Gastroesophageal sphincter (tissue), 4 donors: ENCODE measurements at regions not wholly inside any gene's neighbourhood (a gene's known extent, or its start where the extent isn't known, plus 50 kb on each side); places are given as distances from the start of the nearest gene placed in this dataset.
"Not testable (repeated sequence)": the region's sequence is repeated elsewhere in the genome, so short reads cannot be mapped to it uniquely, and the experiment has no call there.

Experiments
- ATAC-seq: fragments of 150-250 bp; one replicate; pipeline ENCODE4 v1.9.1; 2016; ENCODE audit warnings: mild to moderate bottlenecking, moderate library complexity
- H3K27ac ChIP-seq, 4 donors: fragments of 200-600 bp; sonication (generic) in 3 of 4; 1 replicate in 3 of 4; 2 replicates in 1 of 4; pipeline ENCODE4 v1.5.1; 2016 to 2019
- H3K27me3 ChIP-seq: fragments of 200-600 bp; sonication (generic); one replicate; pipeline ENCODE4 v1.5.1; 2019
- H3K36me3 ChIP-seq, 2 donors: fragments of 200-600 bp; sonication (generic); one replicate each; pipeline ENCODE4 v1.5.1; 2019; ENCODE audit warnings: control low read depth in 1 of 2
- H3K4me1 ChIP-seq, 3 donors: fragments of 200-600 bp; sonication (generic); 1 replicate in 2 of 3; 2 replicates in 1 of 3; pipeline ENCODE4 v1.5.1; 2016 to 2019; ENCODE audit warnings: control low read depth in 2 of 3
- H3K4me3 ChIP-seq, 2 donors: fragments of 200-600 bp; sonication (generic); one replicate each; pipeline ENCODE4 v1.5.1; 2019; ENCODE audit warnings: mild to moderate bottlenecking in 1 of 2, moderate library complexity in 1 of 2
- H3K9me3 ChIP-seq, 3 donors: fragments of 200-600 bp; sonication (generic); one replicate each; pipeline ENCODE4 v1.5.1; 2017 to 2019; ENCODE audit warnings: control low read depth in 2 of 3
- EP300 ChIP-seq: sonication (generic); formaldehyde crosslinking; IDR thresholded peaks from one replicate; pipeline ENCODE4 v1.6.1; 2017; ENCODE audit warnings: antibody characterized with exemption, mild to moderate bottlenecking
- POLR2A ChIP-seq, 2 donors: fragments of 450-650 bp; IDR thresholded peaks; one replicate each; pipeline ENCODE4 v1.6.1; 2017; ENCODE audit warnings: antibody characterized with exemption in 2 of 2, mild to moderate bottlenecking in 2 of 2, moderate library complexity in 1 of 2
- POLR2AphosphoS5 ChIP-seq: sonication (generic); formaldehyde crosslinking; IDR thresholded peaks from one replicate; pipeline ENCODE4 v1.6.1; 2017; ENCODE audit warnings: antibody characterized with exemption
- WGBS, 2 donors: methylation state at CpG; one replicate each; pipeline ENCODE4 v1.1.5; 2018; ENCODE audit warnings: low coverage in 1 of 2; 5-methylcytosine and 5-hydroxymethylcytosine counted together
- TF ChIP-seq, protein P1 (sequence below), 4 experiments: fragments of 200-600 bp in 2 of 4; fragments of 450-650 bp in 2 of 4; sonication (generic) in 1 of 4; IDR thresholded peaks; one replicate each; pipeline ENCODE4 v1.5.1; 2017 to 2019; ENCODE audit warnings: antibody characterized with exemption in 4 of 4, mild to moderate bottlenecking in 2 of 4, moderate library complexity in 2 of 4

GRCh38 chr6:14240411-14241166 lies 123.0 kb downstream of the CD83 start:
- Histone ChIP-seq H3K9me3 (no peaks in the 10 kb centered on the region), H3K36me3 (no peaks in the 10 kb centered on the region), H3K27ac (no peak overlapping the region), H3K27me3 (no peaks in the 10 kb centered on the region), H3K4me3 (no peak overlapping the region), H3K4me1 (no peaks in the 10 kb centered on the region)
- WGBS, 2 donors = 50 to 65% methylated on average over 4 to 5 of the region's 5 CpGs
- TF ChIP-seq POLR2A (IDR thresholded peaks at IDR 0.05) = no peak
- no peak for TF ChIP-seq POLR2AphosphoS5
- ATAC-seq = no peak

- Histone ChIP-seq H3K9me3 (no peaks in the 10 kb centered on the region), H3K27ac (no peak overlapping the region), H3K4me1 (no peaks in the 10 kb centered on the region), H3K36me3 (no peaks in the 10 kb centered on the region), H3K4me3 (no peak overlapping the region), H3K27me3 (no peaks in the 10 kb centered on the region)
- ATAC-seq = no peak
- 82 to 93% methylated on average over 3 to 4 of the region's 5 CpGs for WGBS, 2 donors
- TF ChIP-seq, protein P1, sequence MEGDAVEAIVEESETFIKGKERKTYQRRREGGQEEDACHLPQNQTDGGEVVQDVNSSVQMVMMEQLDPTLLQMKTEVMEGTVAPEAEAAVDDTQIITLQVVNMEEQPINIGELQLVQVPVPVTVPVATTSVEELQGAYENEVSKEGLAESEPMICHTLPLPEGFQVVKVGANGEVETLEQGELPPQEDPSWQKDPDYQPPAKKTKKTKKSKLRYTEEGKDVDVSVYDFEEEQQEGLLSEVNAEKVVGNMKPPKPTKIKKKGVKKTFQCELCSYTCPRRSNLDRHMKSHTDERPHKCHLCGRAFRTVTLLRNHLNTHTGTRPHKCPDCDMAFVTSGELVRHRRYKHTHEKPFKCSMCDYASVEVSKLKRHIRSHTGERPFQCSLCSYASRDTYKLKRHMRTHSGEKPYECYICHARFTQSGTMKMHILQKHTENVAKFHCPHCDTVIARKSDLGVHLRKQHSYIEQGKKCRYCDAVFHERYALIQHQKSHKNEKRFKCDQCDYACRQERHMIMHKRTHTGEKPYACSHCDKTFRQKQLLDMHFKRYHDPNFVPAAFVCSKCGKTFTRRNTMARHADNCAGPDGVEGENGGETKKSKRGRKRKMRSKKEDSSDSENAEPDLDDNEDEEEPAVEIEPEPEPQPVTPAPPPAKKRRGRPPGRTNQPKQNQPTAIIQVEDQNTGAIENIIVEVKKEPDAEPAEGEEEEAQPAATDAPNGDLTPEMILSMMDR (IDR thresholded peaks at IDR 0.05) = no peak
- TF ChIP-seq POLR2A (IDR thresholded peaks at IDR 0.05) = no peak
- no peak for TF ChIP-seq EP300
- TF ChIP-seq POLR2AphosphoS5 = no peak
Observed at GRCh38 chr6:14241255-14242070, 123.9 kb downstream of the CD83 start.

DNA sequence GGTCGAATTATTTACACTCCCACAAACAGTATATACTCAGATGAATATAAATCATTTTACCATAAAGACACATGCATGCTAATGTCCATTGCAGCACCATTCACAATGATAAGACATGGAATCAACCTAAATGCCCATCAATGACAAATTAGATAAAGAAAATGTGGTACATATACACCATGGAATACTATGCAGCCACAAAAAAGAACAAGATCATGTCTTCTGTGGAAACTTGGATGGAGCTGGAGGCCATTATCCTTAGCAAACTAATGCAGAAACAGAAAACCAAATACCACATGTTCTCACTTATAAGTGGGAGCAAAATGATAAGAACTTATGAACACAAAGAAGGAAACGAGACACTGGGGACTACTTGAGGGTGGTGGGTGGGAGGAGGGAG lies 125.3 kb downstream of the CD83 start:
- not testable (repeated sequence) for H3K27me3 ChIP-seq

DNA sequence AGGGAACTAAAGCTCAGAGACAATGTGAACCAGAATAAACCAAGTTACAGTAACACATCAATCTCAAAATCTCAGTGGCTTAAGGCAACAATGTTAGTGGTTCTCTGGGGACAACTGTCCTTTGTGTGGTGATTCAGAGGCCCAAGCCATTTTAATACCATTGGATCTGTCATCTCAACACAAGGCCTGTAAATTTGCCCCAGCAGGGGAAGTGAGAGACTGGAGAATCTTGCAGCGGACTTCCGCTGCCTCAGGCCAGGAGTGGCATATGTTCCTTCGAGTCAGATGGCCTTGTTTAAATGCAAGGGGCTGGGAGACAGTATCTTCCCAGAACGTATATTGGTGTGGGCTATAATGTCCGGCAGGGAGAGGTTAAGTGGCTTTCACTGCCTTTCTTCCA lies 126.0 kb downstream of the CD83 start:
- no peak for ATAC-seq
- Histone ChIP-seq H3K4me3 (no peak overlapping the region), H3K4me1 (no peaks in the 10 kb centered on the region), H3K27me3 (no peaks in the 10 kb centered on the region), H3K36me3 (no peaks in the 10 kb centered on the region), H3K9me3 (no peaks in the 10 kb centered on the region), H3K27ac (no peak overlapping the region)
- 84 to 100% methylated on average over 1 to 5 of the region's 5 CpGs for WGBS, 2 donors
- TF ChIP-seq POLR2A (IDR thresholded peaks at IDR 0.05) (no peak), EP300 (no peak), POLR2AphosphoS5 (no peak)
- TF ChIP-seq, protein P1 (IDR thresholded peaks at IDR 0.05) = no peak

More for the DNA sequence above, 125.3 kb downstream of the CD83 start:
- H3K27ac ChIP-seq, H3K4me3 ChIP-seq, ATAC-seq, H3K36me3 ChIP-seq, H3K9me3 ChIP-seq, H3K4me1 ChIP-seq: not testable (repeated sequence)
- 97 to 100% methylated on average over 1 to 2 of the region's 2 CpGs for WGBS, 2 donors

DNA sequence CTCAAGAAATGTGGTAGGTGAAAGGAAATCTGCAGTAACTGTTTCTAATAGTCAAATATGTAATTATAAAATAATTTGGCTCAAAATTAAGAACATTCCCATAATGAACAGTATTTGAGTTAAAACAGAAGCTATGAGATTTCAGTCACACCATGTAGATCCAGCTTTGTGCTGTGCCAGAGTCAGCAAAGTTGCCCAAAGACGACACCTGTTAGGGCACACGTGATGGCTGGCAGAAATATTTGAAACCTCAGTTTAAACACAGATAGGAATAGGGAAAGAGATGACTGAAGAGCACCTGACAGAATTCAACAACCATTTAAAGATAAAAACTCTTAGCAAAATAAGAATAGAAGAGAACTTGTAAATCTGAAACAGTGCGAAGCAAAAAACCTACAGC lies 129.3 kb downstream of the CD83 start:
- Histone ChIP-seq H3K36me3 (no peaks in the 10 kb centered on the region), H3K4me1 (no peaks in the 10 kb centered on the region), H3K9me3 (no peaks in the 10 kb centered on the region), H3K27me3 (no peaks in the 10 kb centered on the region), H3K27ac (no peak overlapping the region), H3K4me3 (no peak overlapping the region)
- no peak for ATAC-seq
- no peak for TF ChIP-seq POLR2AphosphoS5
- no peak for TF ChIP-seq POLR2A (IDR thresholded peaks at IDR 0.05)
- TF ChIP-seq EP300 = no peak
- TF ChIP-seq, protein P1 (IDR thresholded peaks at IDR 0.05) = no peak
- 72 to 82% methylated on average over 3 of the region's 3 CpGs for WGBS, 2 donors

DNA sequence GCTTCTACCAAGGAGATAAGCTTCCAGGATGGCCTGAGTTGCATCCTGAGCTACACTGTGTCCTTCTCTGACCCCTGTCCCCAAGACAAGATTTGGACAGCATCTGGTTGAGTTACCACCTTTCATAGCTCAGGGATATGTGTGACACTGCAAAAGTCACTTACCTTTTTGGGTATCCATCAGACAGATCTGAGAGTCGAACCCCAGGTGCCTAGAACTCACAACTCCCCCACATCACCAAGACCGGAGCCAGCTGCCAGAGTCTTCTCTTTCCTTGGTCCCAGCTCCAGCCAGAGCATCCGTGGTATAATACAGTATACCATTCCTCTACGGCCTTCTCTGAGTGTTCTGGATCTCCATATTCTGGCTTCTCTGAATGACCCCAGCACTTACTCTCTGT lies 133.0 kb downstream of the CD83 start:
- WGBS, 2 donors = 96 to 100% methylated on average over 3 to 4 of the region's 4 CpGs
- Histone ChIP-seq H3K36me3 (no peaks in the 10 kb centered on the region), H3K4me3 (no peak overlapping the region), H3K4me1 (no peaks in the 10 kb centered on the region), H3K27me3 (no peaks in the 10 kb centered on the region), H3K27ac (no peak overlapping the region), H3K9me3 (no peaks in the 10 kb centered on the region)
- no peak for ATAC-seq
- TF ChIP-seq POLR2A (IDR thresholded peaks at IDR 0.05) (no peak), POLR2AphosphoS5 (no peak), EP300 (no peak)
- TF ChIP-seq, protein P1 (IDR thresholded peaks at IDR 0.05) = no peak
